ENCODE measurements at regions not wholly inside any gene's neighbourhood (a gene's known extent, or its start where the extent isn't known, plus 50 kb on each side); places are given as distances from the start of the nearest gene placed in this dataset.
A peak's percentile ranks its signal among the peaks of the same experiment; 100 is the strongest.
"Not testable (repeated sequence)": the region's sequence is repeated elsewhere in the genome, so short reads cannot be mapped to it uniquely, and the experiment has no call there.

DNA sequence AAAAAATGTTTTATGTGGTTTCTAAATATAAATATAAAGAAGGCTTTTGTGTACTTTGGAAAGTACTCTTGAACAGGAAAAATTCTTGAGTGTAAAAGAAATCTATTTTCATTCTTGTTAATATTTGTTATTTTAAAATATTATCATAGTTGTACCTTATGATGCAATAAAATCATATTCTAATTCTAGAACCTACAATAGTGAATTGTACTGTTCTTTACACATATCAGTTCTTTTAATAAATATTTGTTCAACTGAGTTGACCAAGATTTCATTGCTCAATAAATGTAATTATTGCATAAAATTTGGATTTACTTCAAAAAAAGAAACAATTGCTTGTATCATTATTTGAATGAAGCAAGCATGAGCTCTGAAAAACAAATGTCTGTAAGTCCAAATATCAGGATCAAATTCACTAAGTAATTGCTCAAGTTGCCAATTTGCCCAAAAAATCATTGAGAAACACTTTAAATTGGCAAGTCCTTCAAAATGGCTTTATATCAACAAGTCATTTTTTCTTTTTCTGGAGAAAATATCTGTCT is 191.6 kb upstream of the SLC16A7 start:
- no peak for DNase-seq

DNA sequence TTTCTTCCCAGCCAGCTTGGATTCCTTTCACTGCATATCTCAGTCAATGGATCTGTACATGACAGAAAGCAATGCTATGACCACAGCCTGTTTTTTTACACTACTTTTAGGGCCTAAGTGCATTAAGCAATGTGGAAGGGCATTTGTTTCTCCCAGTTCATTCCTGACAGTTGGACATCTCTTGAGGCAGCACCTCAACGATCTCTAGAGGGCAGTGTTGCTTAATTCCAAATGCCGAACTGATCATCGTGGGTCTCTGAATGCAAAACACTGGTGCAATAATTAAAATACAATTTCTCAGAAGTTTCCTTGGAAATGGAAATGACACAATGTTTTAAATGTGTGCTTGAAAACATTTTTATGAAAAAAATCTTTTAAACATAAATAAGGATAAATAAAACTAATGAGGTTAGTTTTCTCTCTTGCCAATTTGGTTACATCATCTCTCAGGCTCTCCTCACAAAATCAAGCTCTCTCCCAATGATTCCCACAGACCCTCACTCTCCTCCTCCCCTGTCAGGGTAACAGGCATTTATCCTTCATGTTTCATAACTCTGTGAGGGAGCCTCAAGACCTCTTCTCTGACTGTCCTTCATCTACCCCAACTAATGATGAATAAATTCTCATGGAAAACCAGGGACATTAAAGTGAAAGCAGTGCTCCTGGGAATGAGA is 192.4 kb upstream of the SLC16A7 start:
- peak; percentile 63 to 75 (median 67) for DNase-seq

DNA sequence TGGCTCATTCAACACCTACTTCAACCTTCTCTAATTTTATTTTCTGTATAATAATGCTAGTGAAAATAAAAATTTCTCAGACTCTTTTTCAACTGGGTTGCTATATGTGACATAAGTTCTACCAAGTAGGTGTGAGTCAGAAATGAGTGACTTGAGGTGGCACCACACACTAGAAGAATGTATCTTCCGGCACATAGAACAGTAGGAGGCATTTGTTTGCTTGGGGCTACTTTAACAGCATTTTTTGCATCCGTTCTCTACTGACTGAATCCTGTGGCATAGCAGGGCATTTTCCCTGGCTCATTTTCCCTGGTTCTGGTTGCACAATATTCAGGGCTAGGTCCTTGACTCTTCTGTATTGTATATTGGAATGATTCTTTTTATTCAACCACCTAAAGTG is 194.0 kb upstream of the SLC16A7 start:
- DNase-seq = no peak

DNA sequence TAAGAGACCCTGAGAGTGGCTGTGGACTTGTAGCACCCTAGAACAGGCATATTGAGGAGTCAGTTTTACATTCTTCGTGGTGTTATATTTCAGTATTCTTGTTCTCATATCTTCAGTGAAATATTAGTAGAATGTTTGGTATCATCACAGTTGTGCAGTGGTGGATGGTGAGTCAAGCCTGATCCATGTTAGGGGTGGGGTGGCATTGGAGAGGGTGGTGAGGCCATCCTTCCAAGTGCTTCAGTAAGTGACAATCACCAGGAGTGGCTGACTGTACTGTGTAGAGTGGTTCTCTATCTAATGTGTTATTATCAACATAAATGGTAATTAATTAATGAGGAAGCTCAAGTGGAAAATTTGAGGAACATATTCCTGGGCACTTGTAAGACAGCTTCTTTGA is 197.7 kb upstream of the SLC16A7 start:
- DNase-seq = no peak

DNA sequence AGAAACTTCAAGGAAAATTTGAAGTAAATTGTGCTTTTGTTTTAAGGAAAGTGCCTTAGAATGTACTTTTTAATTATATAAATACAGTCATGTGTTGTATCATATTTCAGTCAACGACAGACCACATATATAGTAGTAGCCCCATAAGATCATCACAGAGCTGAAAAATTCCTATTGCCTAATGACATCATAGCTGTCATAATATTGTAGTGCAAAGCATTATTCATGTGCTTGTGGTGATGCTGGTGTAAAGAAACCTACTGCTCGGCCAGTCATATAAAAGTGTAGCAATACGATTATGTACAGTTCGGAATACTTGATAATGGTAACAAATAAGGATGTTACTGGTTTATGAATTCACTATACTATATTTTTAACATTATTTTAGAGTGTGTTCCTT is 198.9 kb upstream of the SLC16A7 start:
- no peak for DNase-seq

DNA sequence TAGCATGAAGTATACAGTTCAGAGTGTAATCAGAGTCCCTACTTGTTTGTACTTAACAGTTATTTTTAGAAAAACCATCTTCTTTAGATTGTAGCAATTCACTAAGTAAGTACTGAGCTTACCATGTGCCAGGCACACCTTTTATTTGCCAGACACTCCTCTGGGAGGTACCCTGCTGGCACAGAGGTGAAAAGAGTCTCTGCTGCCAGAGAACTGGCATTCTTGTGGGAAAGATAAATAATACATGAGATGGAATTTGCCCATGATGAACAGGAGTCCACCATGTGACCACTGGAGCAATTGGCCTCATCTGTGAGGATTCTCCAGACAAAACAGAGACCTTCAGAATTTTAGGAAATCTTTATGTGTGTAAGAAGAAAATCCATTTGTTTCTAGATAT is 199.3 kb upstream of the SLC16A7 start:
- no peak for DNase-seq

DNA sequence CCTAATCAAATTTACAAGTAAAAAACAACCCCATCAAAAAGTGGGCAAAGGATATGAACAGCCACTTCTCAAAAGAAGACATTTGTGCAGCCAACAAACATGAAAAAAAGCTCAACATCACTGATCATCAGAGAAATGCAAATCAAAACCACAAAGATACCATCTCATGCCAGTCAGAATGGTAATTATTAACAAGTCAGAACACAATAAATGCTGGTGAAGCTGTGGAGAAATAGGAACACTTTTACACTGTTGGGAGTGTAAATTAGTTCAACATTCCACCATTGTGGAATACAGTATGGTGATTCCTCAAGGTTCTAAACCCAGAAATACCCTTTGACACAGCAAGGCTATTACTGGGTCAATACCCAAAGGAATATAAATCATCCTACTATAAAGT is 200.5 kb upstream of the SLC16A7 start:
- DNase-seq = not testable (repeated sequence)

DNA sequence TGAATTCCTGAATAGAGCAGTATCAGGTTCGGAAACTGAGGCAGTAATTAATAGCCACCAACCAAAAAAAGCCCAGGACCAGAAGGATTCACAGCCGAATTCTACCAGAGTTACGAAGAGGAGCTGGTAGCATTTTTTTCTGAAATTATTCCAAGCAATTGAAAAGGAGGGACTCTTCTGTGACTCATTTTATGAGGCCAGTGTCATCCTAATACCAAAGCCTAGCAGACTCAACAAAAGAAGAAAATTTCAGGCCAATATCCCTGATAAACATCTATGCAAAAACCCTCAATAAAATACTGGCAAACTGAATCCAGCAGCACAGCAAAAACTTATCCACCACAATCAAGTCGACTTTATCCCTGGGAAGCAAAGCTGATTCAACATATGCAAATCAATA is 202.3 kb upstream of the SLC16A7 start:
- DNase-seq = no peak

DNA sequence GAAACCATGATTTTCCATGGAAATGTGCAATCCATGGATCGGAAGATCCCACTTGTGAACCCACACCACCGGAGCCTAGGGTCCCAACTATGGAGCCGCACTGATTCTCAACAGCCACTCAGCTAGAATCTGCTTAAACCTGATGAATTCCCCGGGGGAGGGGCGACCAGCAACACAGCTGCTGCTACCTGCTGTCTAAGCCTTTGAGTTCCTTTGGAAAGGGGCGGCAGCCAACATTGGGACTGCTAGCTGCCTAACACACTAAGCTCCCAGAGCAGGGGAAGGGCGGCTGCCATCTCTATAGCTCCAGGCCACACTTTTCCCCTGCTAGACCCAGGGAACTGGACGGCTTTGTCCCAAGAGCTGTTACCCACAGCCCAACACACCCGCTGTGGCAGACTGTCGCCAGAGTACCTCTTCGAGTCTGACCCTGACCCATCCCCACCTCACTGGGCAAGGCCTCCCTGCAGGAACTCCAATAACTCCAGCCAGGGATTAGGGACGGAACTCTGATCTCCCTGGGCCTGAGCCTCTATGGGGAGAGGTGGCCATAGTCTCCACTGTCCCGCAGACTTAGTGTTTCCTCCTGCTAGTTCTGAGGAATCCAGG is 205.8 kb upstream of the SLC16A7 start:
- DNase-seq = no peak

DNA sequence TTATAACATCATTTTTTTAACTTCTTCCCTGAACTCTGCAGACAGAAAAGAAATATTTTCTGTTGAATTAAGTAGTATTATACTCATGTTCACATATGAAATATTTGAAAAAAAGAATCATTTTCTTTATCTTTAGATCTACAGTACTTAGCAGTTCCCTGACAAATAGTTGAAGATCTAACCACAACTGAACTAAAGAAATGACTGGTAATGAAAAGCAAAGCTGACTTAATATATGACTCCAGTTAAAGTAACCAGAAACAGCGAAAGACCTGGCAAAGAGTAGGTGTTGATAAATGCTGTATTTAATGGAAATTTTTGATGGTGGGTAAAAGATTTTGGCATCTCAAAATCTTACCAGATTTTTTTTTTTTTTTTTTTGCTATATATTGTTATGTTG is 207.1 kb upstream of the SLC16A7 start:
- DNase-seq = no peak

DNA sequence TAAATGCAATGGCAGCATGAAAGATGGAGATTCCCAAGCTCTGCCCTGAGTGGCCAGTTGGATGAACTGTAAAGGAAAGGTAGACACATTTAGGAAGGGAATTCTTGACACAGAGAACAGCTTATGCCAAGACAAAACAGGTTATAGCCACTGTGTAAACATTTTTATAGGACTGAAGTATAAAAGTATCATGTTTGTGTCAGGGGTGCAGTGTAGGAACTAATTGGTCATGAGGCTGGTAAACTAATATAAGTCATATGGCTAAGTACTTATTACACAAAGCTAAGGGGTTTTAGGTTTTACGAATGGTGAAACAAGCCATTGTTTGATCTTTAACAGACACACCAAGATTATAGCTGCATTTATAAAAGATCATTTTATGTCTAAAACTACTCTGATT is 207.7 kb upstream of the SLC16A7 start:
- no peak for DNase-seq

DNA sequence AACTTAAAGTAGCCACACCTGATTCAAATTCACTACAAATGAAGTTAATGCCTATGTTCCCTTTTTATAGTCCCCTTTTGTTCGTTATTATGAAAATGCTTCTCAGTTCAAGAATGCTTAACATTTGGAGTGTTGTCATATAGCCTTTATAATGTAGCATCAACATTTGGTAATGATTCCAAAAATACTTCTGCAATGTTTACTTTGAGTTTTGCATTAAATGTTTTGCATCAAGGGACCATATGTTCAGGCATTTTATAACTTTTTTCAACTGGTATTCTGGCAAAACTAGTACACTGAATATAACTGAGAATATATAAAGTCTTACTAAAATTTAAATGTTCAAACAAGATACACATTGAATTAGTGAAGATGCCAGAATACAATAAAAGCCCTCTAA is 209.6 kb upstream of the SLC16A7 start:
- no peak for DNase-seq

DNA sequence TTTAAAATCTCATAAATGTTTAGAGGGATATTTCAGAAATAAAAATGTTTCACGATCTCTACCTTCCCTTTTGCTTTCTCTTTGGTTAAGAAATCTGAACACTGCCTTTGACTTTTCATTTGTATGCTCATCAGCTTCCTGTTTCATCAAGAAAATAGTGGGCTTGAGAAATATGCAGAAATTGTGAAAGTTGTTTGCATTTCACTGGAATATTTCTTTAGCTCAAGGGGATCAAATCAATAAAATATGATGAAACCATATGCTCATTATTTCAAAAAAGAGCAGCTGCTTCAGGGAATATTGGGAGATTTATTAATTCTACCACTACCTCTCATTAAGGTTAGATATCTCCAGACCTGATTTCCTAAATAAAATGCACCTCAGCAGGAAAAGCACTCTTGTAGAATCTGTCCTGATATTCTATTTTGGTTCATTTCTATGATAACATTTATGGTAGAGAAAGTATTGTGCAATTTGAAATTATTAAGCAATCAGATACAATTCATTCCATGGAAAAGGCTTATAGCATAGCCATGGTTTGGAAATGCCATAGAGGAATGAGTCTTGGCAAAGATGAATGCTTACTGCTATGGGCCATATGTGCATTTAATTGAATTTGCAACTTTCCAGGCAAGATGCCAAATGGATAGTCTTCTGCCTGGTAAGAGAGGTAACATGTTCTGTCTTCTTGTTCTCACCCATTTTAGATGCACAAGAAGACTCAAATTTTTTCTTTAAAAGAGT is 212.6 kb upstream of the SLC16A7 start:
- peak; percentile 6 to 64 (median 31) for DNase-seq

DNA sequence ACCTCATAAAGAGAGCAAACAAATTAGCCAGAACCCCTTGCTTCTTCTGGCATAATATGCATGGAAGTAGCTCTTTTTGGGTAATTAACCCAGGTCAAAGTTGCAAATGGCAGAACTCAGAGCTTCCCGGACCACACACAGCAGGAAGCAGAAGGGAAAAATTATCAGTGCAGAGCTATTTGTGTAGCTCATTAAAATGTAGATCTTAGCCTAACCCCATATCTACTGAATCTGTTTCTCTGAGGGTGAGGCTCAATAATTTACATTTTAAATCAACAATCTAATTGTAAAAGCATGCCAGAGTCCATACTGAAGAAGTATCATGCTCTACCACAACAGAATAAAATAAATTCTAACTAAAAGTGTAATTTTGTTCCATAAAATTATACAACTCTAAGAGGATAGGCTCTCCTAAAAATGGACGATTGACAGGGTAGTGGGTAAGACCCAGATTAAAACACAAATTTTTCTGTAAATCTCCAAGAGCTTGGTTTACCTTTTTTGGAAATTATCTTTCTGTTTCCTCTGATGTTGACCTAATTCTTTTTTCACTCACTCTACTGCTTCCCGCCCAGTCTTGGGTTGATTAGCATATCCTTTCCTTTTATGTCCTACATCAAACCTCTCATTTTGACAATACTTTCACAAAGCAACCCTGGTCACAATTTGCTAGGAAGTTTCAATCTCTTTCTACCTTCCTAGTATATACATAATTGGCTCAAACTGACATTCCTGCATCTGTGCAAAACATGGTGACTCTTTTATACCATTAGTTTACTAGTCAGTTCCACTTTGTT is 213.3 kb upstream of the SLC16A7 start:
- no peak for DNase-seq

DNA sequence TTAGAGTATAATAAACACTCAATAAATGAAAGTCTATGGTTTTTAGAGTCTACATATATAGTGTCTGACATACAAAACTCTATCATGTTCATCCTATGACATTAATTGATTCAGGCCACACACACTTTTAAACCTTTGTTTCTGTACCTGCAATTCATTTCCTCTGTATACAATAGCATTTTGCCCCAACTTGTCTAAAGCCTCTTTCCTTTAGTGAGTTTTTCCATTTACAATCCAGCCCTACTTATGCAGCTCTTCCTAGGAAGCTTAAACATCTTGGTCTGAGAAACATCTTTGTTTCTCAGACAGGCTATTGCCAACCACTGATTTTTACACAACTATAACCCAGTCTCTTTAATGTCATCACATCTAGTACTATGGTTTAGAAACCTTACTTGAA is 214.7 kb upstream of the SLC16A7 start:
- DNase-seq = no peak

DNA sequence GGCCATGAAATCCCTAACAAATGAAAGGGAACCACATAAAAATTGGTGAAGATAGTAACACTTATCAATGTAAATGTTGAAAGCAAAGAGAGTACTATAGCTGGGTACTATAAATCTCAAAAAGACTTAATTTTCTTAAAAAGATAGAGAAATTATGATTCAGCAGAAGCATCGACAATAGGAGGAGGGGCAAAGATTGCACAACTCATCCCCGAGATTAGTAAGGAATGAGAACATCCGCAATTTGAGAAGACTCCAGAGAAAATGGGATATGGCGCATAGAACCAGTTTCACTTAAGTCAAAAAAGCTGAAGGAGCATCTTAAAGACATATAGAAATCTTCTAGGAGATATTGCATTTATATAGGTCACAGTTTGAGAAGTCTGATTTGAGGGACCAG is 220.2 kb upstream of the SLC16A7 start:
- no peak for DNase-seq

DNA sequence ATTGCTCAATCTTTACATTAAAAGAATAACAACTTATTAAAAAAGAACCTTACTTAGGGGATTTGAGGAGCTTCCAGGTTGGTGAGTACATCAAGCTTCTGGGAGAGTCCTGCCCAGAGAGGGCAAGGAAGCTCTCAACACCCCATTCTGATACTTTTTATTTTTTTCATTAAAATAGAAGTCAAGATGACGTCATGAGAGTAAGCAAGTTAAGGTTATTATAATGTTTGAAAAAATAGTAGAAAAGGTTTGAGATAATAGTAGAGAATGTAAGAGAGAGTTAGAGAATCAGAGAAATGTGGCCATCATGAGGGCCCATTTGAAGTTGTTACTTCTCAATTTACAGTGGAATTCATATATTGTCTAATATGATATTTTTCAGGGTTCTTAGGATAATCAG is 221.0 kb upstream of the SLC16A7 start:
- no peak for DNase-seq

DNA sequence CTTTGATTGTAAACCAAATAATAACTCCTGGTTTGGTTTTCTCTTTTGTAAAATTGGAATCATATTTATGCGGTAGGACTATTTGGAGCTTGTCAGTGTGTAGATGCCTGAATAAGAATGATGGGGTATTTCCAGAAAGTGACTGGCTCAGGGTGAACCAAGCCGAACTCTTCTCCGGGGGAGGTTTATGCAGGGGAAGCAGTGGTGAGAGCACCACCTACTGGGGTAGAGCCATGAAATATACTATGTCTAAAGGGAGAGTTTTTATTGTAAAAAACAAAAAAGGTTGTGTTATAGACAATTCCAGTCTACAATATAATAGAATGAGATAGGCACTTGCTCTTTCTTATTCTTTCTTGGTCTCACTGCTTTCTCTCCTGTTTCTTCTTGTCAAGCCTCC is 222.9 kb upstream of the SLC16A7 start:
- DNase-seq = no peak

DNA sequence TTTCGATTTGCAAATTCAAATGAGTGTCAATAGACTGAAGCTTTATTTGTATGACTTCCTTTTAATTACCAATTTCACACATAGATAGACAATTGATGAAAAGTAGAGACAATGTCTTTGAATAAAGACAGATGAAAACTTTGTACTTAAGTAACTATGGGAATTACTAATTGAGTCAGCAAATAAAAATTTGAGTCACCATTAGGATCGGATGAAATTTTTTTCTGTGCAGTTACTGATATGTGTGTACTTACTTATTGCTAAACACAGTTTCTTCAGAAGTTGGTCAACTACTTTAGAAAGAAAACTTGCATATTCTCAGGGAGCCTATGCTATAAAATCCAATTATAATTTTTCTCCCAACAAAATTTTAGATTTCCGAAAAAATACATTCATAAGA is 224.9 kb upstream of the SLC16A7 start:
- DNase-seq = no peak

DNA sequence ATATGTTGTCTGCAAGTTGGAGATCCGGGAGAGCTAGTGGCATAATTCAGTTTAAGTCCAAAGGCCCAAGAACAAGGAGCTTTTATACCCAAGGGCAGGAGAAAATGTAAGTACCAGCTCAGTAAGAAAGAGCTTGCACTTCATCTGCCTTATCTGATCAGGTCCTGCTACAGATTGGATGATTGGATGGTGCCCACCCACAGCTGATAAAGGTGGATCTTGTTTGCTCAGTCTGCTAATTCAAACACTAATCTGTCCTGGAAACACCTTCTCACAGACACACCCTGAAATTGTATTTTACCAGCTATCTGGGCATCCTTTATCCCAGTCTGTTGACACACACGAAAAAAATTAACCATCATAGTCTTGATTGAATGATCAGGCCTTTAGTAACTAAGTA is 230.7 kb upstream of the SLC16A7 start:
- no peak for DNase-seq

DNA sequence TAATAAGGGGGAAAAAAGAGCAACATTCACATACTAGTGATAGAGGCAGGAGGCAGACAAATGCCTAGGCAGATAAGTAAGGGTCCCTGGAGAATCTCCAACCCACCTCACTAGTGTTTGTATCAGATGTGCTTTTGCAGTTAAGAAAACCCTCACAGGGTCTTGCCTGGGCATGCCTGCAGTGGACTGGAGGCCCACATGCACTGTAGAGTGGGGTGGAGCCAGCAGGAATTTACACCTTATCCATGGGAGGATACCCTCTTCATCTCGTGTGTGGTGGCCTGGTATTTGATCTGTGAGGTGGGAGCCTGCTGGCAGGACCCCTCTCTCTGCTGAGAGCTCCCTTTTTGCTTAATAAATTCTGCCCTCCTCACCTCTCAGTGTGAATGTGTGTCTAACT is 238.0 kb upstream of the SLC16A7 start:
- no peak for DNase-seq

DNA sequence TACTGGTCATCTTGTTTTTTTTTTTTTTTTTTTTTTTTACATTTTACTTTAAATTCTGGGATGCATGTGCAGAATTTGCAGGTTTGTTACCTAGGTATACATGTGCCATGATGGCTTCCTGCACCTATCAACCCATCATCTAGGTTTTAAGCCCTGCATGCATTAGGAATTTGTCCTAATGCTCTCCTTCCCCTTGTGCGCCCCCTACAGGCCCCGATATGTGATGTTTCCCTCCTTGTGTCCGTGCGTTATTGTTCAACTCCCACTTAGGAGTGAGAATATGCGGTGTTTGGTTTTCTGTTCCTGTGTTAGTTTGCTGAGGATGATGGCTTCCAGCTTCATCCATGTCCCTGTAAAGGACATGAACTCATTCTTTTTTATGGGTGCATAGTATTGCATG is 249.6 kb upstream of the SLC16A7 start:
- DNase-seq = peak in 1 of 4 experiments; percentile 1

DNA sequence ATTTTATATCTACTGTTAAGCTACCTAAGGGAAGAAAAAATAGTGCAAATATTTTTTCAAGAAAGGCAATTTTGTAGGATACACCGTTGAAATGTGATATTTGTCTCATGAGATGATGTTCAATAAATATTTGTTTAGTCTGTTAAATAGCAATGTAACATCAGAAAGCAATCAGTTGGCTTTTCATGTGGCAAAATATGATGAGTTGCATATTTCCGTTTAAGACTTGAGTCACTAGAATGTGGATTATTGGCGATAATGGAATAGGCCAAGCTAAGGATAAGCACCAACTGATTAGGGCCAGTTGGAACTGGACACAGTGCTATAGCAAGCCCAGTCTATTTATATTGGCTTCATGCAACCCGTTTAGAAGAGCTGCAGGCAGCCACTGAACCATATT is 250.4 kb upstream of the SLC16A7 start:
- no peak for DNase-seq
